ENCODE measurements at regions not wholly inside any gene's neighbourhood (a gene's known extent, or its start where the extent isn't known, plus 50 kb on each side); places are given as distances from the start of the nearest gene placed in this dataset.
"Not testable (repeated sequence)": the region's sequence is repeated elsewhere in the genome, so short reads cannot be mapped to it uniquely, and the experiment has no call there.

DNA sequence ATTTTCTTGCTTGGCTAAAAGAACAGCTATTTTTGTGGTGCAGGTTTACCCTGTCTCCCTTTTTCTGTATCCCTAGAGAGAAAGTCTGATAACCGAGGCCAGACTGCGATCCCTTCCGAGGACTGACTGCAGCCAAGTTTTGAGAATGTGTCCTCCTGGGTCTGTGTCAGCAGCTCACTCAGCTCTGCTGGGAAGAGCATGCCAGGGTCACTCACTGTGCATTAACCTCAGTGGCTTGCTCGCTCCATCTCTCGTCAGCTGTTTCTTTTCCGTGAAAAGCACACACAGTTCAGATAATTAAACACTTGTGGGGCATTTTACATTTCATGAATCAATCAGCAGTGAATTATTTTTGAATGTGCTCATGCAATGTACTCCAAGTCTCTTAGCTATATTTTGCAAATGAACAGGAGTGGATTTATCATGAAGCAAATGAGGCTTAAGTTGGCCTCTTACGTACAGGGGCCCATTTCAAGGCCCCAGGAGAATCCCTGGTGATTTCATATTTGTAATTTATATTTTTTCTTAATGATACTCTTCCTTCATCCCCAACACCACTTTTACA, 252.1 kb downstream of the SMARCA2 start:
- DNase-seq (ENCODE audit: low read depth): no peak
- no peak overlapping the region for H3K4me3 ChIP-seq (ENCODE audit: low read depth, low read length)

GRCh38 chr9:2269778-2270177, 254.6 kb downstream of the SMARCA2 start:
- no peak overlapping the region for H3K4me3 ChIP-seq (ENCODE audit: low read depth, low read length)
- TF ChIP-seq, protein P1, sequence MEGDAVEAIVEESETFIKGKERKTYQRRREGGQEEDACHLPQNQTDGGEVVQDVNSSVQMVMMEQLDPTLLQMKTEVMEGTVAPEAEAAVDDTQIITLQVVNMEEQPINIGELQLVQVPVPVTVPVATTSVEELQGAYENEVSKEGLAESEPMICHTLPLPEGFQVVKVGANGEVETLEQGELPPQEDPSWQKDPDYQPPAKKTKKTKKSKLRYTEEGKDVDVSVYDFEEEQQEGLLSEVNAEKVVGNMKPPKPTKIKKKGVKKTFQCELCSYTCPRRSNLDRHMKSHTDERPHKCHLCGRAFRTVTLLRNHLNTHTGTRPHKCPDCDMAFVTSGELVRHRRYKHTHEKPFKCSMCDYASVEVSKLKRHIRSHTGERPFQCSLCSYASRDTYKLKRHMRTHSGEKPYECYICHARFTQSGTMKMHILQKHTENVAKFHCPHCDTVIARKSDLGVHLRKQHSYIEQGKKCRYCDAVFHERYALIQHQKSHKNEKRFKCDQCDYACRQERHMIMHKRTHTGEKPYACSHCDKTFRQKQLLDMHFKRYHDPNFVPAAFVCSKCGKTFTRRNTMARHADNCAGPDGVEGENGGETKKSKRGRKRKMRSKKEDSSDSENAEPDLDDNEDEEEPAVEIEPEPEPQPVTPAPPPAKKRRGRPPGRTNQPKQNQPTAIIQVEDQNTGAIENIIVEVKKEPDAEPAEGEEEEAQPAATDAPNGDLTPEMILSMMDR (conservative IDR thresholded peaks at IDR 0.05; ENCODE audit: low read depth, low read length): no peak
- no peak for DNase-seq (ENCODE audit: low read depth)

More for the DNA sequence above, 252.1 kb downstream of the SMARCA2 start:
- TF ChIP-seq, protein P1 (conservative IDR thresholded peaks at IDR 0.05; ENCODE audit: low read depth, low read length): no peak

GRCh38 chr9:2270565-2270964, 255.4 kb downstream of the SMARCA2 start:
- DNase-seq (ENCODE audit: low read depth): no peak
- no peak overlapping the region for H3K4me3 ChIP-seq (ENCODE audit: low read depth, low read length)
- TF ChIP-seq, protein P1 (conservative IDR thresholded peaks at IDR 0.05; ENCODE audit: low read depth, low read length): no peak

GRCh38 chr9:2271426-2271825, 256.3 kb downstream of the SMARCA2 start:
- DNase-seq (ENCODE audit: low read depth): no peak
- TF ChIP-seq, protein P1 (conservative IDR thresholded peaks at IDR 0.05; ENCODE audit: low read depth, low read length): no peak
- no peak overlapping the region for H3K4me3 ChIP-seq (ENCODE audit: low read depth, low read length)

DNA sequence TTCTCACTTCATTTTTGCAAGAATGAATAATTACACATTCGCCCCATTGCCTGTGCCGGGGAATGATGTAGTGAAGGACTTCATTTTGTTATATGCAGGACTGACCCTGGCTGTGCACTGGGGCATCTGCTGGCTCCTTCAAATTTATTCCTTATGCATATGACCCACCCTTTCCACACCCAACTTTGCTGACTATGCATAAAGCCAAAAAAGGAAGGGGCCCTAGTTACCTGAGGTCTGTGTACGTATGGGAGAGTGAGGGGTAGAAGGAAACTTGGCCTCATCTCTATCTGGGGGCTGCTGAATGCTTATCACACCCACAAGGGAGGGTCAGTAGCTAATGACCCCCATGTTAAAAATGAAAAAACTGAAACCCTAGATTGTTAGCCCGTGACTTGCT, 259.6 kb downstream of the SMARCA2 start:
- DNase-seq (ENCODE audit: low read depth): no peak
- no peak overlapping the region for H3K4me3 ChIP-seq (ENCODE audit: low read depth, low read length)
- TF ChIP-seq, protein P1 (conservative IDR thresholded peaks at IDR 0.05; ENCODE audit: low read depth, low read length): no peak

DNA sequence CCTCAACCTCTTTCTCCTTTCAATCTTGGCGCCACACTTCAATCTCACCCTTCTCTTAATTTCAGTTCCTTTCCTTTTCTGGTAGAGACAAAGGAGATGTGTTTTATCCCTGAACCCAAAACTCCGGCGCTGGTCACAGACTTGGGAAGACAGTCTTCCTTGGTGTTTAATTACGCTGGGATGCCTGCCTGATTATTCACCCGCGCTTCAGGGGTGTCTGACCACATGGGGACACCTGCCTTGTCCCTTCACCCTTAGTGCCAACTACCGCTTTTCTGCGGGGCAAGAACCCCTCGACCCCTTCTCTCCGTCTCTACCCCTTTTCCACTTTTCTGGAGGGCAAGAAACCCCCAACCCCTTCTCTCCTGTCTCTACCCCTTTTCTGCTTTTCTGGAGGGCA, 261.1 kb downstream of the SMARCA2 start:
- no peak for DNase-seq (ENCODE audit: low read depth)
- TF ChIP-seq, protein P1 (conservative IDR thresholded peaks at IDR 0.05; ENCODE audit: low read depth, low read length): no peak
- no peak overlapping the region for H3K4me3 ChIP-seq (ENCODE audit: low read depth, low read length)

- H3K4me3 ChIP-seq (ENCODE audit: low read depth, low read length); DNase-seq (ENCODE audit: low read depth): not testable (repeated sequence)
Measured at GRCh38 chr9:2277133-2277532, 262.0 kb downstream of the SMARCA2 start.

DNA sequence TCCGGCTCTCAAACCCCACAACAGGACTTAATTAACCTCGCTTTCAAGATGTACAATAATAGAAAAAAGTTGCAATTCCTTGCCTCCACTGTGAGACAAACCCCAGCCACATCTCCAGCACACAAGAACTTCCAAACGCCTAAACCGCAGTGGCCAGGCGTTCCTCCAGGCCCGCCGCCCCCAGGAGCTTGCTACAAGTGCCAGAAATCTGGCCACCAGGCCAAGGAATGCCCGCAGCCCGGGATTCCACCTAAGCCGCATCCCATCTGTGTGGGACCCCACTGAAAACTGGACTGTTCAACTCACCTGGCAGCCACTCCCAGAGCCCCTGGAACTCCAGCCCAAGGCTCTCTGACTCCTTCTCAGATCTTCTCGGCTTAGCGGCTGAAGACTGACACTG, 262.5 kb downstream of the SMARCA2 start:
- not testable (repeated sequence) for DNase-seq (ENCODE audit: low read depth)

DNA sequence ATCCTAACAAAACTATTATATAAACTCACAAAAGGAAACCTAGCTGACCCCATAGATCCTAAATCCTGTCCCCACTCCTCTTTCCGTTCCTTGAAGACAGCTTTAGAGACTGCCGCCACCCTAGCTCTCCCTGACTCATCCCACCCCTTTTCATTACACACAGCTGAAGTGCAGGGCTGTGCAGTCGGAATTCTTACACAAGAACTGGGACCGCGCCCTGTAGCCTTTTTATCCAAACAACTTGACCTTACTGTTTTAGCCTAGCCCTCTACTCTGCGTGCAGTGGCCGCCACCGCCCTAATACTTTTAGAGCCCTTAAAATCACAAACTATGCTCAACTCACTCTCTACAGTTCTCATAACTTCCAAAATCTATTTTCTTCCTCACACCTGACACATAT, 264.0 kb downstream of the SMARCA2 start:
- H3K4me3 ChIP-seq (ENCODE audit: low read depth, low read length); DNase-seq (ENCODE audit: low read depth): not testable (repeated sequence)

More for the DNA sequence above, 262.5 kb downstream of the SMARCA2 start:
- H3K4me3 ChIP-seq (ENCODE audit: low read depth, low read length): not testable (repeated sequence)

Measured in epithelial cell of proximal tubule (primary cell).